CD4-positive, alpha-beta T cell treated with Interleukin-2 at 100 ng/mL for 4 hours (primary cell): ENCODE measurements at regions not wholly inside any gene's neighbourhood (a gene's known extent, or its start where the extent isn't known, plus 50 kb on each side); places are given as distances from the start of the nearest gene placed in this dataset.

Source experiments
- DNase-seq: peaks from one replicate; pipeline ENCODE4 v3.0.0-alpha.2; 2020; ENCODE audit warnings: low spot score

DNA sequence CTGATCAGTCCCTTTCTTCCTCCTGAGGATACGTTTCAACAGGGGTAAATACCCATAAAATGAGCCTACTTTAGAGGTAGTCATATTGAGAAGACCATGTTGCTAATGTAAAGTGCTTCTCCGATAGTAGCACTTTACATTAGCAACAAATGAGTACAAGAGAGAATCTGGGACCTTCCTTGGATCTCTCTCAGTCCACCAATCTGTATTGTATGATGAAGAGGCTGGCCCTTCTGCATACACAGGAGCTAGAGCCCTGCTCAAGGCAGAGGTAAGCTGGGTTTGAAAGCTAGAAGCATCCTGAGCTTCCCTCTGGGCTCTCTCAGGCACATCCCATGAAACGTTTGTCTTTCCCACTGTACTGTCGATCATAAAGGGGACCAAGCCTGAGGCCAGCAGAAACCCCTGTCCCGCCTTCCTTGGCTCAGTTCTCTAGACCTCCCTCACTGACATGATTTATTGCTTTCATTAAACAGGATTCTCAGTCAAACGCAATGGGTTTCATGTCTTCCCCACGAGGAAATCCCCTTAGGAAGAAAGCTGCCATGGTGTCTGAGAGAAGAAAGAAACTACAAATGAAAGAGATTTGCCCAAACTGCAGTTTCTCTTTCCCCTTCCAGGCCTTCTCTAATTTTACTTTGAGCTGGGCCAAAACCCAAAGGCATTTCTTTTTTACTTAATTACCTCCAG lies 62.8 kb upstream of the BCAR3 start:
- DNase-seq, result no peak

DNA sequence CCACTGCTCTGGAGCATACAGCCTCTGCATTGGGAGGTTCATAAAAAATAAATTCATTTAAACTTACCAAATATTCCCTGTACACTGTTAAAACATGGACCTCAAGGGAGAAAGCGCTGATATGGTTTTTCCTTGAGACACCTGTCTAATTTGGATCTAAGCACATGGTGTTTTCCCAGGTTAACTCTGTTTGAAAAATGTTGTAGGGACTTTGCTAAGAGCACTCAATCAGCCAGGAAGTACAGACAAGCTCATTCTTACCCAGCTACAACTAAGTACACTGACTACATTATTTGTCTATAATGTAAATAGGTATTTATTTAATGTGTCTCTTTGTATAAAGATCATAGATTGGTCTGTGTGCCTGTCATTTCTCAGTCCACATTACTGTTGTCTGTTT lies 61.8 kb upstream of the BCAR3 start:
- no peak for DNase-seq

DNA sequence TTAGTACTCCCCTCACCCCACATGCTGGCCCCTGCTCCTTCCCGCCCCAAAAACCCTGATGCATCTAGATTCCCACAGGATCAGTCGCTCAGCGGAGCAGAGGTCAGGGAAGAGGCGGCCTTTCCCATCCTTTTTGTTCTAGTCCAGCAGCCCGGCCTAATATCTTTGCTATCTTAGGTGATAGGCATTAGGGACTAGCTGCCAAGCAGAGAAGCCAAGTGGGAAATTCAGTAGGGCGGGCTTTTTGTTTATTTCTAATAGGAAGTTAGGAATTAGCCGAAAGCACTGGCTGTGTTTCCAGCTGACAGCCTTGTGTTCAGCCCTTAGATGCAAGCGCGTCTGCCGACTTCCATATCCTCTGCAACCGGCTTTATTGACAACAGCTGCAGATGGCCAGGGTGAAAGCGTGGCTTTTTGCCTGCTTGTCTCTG lies 59.0 kb upstream of the BCAR3 start:
- DNase-seq, result no peak

DNA sequence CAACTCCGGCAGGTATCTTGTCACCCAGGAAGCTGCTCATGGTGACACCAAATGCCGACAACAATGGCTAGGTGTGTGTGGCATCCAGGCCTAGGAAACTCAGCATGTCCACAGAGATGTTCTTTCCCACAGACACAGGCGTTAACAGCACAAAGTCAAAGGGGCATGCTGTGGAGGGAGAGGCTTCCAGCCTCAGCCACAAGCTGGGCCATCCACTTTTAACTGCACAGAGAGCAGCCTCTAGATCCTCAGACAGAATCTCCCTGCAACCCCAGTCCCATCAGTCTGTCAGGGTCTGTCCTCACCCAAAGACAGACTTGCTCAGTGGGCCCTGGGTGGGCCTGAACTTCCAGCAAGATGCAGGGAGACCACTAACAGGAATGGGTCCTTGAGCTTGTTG lies 58.5 kb upstream of the BCAR3 start:
- no peak for DNase-seq

DNA sequence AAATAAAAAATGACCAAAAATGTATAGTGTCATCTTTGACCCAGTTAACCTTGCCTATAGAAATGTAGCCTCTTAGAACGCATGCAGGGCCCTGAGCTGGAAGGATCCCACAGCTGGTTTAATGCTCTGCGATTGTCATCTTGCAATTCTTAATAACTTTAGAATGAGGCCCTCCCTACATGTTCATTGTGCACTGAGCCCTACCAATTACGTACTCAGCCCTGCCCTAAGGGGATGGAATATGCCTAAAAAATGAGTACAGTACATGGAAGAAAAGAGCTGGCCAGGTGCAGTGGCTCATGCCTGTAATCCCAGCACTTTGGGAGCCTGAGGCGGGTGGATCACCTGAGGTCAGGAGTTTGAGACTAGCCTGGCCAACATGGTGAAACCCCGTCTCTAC lies 57.8 kb upstream of the BCAR3 start:
- no peak for DNase-seq

DNA sequence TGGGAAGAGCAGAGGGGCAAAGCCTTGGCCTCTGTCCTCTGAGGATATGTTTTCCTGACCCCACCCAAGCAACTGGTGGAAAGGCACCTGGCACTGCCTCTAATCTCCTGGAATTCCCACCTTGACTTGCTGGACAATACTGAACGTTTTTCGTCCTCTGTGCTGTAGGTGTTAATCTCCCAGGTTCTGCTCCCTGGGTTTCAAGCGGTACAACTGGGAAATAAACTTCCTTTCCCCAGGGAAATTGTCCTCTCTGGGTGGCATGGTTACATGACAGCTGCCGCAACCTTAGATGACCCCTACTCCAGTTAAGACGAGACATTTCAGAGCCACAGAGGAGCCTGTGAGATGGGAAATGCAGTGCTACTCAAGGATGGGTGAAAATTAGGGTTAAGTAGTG lies 57.3 kb upstream of the BCAR3 start:
- DNase-seq, result no peak

DNA sequence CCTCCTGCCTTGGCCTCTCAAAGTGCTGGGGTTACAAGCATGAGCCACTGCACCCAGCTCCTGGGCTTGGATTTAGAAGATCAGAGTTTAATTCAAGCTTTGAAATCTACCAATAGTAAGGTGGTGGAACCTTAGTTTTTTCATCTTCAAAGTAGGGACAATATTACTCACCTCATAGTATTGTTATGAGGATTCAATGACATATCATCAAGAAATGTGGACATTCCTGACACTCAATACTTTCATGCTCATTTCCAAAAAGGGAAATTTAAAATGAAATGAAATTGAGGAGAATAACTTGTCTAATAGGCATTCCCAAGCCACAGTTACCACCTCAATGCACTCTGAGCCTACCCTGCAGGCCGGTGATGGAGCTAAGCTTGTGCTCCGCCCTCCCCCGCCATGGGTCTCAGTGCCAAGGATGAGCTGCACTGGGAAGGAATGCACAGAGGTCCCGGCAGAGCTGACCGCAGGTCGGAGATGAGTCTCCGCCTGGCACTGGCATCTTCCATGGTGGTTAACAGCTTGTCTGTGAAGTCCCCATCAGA lies 56.5 kb upstream of the BCAR3 start:
- no peak for DNase-seq

DNA sequence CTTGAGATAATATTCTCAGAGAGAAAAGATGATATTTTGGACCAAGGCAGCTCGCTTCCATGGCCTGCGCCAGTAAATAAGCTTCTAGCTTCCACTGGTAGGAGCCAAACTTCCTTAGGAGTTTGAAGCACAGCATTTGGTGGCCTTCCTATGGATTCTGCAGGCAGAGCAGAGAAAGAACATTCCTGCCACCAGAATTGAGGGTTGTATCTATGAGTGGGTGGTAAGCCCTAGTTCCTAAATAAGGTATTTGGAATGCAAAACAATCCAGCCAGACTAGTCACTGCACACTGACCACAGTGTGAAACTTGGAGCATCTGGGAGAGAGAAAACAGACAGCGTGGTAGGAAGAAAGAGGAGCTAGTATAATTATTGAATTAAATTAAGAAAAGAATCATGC lies 54.1 kb upstream of the BCAR3 start:
- no peak for DNase-seq

DNA sequence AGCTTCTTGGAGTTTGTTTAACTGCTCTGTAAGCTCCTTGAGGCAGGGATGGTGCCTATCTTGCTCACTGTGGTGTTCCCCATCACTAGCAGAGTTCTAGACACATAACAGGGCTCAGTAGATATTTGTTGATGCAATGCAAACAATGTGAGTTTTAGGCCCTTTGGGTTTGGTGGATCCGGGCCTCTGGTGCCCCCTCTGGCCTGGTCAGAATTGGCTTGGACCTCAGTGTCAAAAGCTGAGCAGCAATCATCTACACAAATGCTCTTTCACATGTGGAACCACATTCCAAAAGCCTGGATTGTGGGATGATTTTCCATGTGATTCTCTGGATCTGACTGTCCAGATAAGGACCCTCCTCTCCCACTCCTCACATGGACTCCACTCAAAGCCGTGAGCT lies 53.4 kb upstream of the BCAR3 start:
- no peak for DNase-seq

DNA sequence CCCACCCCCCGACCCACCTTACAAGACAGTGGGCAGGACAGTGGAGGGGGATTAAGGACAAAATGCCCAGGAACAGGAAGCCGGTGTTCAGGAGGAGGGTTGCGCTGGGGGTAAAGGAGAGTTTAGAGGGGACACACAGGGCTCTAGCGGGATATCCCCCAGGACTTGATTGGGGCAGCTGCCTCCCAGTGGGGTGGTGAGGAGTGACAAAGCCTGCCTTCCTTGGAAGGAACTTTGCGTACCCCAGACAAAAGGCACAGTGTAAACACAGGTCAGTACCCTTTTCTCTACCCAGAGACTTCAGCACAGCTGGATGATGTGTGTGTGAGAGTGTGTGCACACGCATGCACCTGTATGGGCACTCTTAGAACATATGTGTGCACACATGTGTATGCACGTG lies 51.7 kb upstream of the BCAR3 start:
- no peak for DNase-seq

DNA sequence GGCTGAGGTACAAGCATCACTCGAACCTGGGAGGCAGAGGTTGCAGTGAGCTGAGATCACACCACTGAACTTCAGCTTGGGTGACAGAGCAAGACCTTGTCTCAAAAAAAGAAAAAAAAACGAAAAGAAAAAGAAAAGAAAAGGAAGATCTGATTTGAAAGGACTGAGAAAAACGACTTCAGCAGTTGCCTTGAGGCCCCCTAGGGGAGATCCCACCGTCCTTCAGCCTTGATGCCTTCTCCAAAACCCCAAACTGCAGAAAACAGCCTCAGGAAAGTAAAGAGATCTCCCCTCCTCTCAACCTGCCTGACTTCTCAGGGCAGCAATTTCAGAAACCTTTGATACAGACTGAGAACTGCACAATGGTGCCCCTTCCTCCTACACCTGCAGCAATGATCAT lies 50.9 kb upstream of the BCAR3 start:
- no peak for DNase-seq
